ENCODE measurements at regions not wholly inside any gene's neighbourhood (a gene's known extent, or its start where the extent isn't known, plus 50 kb on each side); places are given as distances from the start of the nearest gene placed in this dataset.
"Not testable (repeated sequence)": the region's sequence is repeated elsewhere in the genome, so short reads cannot be mapped to it uniquely, and the experiment has no call there.

DNA sequence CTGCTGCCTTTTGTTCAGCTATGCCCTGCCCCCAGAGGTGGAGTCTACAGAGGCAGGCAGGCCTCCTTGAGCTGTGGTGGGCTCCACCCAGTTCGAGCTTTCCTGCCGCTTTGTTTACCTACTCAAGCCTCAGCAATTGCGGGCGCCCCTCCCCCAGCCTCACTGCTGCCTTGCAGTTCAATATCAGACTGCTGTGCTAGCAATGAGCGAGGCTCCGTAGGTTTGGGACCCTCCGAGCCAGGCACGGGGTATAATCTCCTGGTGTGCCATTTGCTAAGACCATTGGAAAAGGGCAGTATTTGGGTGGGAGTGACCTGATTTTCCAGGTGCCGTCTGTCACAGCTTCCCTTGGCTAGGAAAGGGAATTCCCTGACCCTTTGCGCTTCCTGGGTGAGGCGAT lies 51.9 kb downstream of the DIPK2A start:
- DNase-seq, result not testable (repeated sequence)

- DNase-seq, result peak; percentile 33
These were observed 57.3 kb downstream of the DIPK2A start for GRCh38 chr3:144028798-144029411.

- no peak for DNase-seq
These were observed 58.1 kb downstream of the DIPK2A start for GRCh38 chr3:144029769-144030168.

DNA sequence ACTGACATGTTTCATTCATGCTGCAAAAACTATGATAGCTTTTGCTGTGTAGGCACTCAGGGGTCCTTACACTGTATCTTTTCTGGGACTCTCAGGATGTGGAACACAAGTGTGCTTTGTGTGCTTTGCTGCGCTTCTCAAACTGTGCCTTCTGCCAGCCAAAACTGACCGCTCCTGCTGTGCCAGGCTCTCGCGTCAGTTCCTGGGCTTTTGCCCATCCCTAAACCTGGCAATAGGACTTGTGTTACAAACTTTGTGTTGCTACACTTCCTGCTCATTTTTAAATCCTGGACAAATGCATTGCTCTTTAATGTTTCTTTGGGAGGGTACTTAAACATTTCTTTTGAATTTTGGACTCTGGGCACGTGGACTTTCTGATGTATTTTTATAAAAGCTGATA lies 60.3 kb downstream of the DIPK2A start:
- DNase-seq, result no peak

DNA sequence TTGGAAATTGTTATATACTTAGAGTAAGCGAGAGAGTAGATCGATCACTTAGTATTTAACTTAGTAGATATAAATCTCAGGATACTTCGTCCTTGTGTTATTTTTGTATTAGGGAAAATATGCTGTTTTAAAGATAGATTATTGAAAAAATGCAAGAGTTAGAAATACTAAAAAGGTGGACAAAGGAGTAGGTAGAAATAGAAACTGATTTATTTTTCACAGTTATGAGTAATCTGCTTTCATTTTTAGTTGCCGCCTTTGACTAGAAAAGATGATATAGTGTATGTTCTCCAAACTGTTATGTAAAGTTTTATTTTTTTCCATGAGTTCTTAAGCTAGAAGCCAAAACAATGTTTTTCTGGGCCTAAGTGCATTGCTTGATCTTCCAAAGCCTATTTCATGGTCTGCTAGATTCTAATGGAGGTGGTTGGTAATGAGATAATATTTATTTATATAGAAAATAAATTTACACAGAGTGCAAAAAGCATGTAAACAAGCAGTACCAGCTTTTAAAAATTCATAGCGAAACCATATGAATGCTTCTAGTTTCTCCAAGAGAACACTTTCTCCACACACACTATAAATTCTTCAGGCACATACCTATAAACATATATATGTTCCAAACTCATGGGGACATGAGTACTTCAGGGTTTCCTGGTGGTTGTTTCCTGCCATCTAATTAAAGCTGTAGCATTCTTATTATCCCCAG lies 61.1 kb downstream of the DIPK2A start:
- DNase-seq, result no peak

DNA sequence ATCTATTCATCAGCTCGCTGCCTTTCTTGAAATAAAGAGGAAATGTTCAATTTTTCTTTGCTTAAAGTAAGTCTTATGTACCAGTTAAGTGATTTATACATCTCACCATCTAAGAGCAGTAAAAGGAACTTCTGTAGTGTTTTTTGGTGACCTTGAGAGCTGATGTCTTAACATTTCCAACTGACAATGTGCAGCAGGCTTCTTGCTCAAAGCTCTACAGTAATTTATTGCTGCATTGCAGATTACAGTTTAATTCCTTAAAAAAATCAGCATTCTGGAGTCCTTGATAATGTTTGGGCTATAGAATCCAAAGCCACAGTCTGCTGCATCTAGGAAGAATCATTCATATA lies 61.6 kb downstream of the DIPK2A start:
- DNase-seq, result no peak

GRCh38 chr3:144033863-144034262 lies 62.2 kb downstream of the DIPK2A start:
- DNase-seq, result no peak

GRCh38 chr3:144034715-144035290 lies 63.2 kb downstream of the DIPK2A start:
- no peak for DNase-seq

GRCh38 chr3:144036498-144036897 lies 64.9 kb downstream of the DIPK2A start:
- DNase-seq, result no peak

GRCh38 chr3:144039661-144040060 lies 68.0 kb downstream of the DIPK2A start:
- DNase-seq, result no peak

DNA sequence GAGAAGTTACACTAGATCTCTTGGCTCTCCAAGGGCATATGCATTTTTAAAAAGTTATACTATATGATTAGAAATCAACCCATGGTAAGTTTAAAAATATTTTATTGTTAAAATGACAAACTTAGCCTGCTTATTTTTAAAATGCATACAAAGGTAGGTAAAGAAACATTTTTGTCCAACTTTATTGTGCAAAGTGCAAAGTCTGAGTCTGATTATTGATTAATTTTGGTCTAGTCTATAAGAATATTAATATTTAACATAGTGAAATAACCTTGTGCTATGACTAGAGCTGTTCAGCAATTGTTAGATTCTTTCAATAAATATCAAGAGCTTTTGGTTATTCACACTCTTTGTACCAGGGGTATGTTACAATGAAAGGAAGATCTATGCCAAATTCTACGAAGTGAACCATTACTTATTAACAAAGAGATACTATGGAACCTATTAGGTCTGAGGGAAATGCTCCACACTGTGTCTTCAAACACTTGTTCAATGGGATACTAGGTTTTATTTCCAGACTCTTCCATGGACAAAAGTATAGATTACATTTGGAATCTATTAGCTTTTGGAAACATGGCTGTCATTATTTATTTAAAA lies 70.4 kb downstream of the DIPK2A start:
- no peak for DNase-seq

DNA sequence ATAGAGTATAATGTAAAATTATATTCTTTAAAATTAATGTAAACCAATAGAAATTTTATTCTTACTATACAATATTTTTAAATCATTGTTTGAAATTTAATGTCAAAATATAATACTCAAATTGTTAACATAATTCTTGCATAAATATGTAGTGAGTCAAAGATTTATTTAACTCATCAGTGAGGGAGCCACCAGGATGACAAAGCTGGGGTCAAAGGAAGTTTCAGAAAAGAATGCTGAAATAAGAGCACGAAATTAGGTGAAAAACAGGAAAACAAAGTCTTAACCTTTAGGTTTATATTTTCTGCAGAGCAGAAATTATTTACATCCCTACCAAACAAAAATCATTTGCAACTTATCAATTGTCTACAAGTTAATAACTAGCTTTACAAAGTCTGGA lies 74.1 kb downstream of the DIPK2A start:
- no peak for DNase-seq

GRCh38 chr3:144049374-144049773 lies 77.8 kb downstream of the DIPK2A start:
- no peak for DNase-seq

DNA sequence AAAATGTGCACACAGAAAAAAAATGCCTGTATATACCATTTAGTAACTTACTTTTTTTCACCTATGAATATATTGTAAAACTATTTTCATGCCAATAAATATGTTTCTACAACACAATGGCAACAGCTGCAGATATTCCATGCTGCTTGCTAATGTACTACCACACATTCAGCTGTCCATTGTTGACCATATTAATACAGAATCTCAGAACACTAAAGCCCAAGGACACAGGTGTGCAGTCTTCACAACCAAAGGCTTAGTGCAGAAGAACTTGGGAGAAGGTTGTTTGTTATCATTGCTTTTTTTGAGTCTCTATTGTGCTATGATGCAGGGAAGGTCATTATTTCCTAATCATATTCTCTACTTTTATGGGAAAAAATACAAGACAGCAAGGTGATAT lies 79.6 kb downstream of the DIPK2A start:
- no peak for DNase-seq

- DNase-seq, result no peak
These were observed 80.7 kb downstream of the DIPK2A start for GRCh38 chr3:144052275-144052674.

DNA sequence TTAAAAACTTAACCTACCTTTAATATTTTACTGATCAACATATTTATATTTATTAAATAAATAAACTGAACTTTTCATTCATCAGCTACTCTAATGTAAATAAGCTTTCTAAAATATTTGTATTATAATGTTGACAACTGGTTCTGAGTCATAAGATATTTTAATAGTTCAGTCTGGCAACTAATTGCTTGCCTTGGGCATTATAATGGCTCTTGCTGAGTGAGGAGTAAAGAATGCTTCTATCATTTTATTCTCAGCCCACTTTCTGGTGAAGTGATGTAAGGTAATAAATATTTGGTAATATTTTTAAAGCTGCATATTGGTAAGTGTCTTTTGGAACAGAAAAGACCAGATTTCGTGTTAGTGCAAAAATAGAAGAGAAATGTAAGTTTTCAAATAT lies 81.5 kb downstream of the DIPK2A start:
- no peak for DNase-seq

DNA sequence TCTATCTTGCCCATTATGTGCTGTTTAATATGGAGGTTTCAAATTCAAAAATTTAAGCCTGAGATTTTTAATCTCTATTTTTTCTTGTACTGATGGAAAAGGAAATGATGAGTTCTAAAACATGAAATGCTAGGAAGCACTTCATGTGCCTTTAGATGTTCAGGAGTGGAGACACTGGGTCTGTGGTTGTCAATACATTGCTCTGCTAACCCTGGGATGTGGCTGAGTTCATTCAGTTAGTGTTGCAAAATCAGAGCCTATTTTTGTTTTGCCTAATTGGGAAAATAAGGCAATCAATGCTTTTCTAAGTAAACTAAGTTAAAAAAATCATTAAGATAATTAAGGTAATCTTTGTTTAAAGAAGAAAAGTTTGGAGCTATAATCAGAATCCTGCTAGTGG lies 83.1 kb downstream of the DIPK2A start:
- no peak for DNase-seq

DNA sequence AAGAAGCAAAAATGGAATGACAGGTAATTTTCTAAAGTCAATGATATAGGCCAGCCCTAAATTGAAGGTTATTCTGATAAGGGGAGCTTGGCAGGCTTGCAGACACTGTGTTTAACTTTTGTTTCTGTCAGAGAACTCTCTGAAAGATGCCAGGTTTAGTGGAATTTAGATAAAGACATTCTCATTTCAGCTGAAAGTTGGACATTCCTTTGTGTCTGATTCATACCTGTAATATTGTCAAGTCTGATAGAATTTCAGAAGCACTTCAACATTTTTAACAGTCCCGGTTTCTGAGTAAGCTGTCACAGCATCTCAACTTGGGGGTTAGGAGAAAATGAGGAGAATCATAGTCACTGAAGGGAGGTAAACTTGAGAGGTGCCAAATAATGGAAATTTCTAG lies 84.0 kb downstream of the DIPK2A start:
- no peak for DNase-seq

DNA sequence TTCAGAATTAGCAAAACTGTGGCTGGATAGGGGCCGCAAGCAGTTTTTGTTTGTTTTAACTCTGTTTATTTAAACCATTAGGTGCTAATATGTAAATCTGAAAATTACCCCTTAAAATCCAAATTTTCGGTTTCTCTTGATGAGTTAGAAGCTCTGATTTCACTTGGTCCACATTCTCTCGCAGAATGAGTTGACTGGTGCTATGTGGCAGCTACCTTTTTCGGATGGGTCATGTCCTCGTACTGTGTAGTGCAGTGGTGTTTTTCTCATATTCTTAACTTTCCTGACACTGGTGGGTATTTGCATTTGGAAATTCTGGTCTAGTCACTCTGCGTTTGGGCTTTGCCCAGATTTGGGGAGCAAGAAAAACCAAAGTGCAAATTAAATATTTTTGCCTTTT lies 87.1 kb downstream of the DIPK2A start:
- no peak for DNase-seq

DNA sequence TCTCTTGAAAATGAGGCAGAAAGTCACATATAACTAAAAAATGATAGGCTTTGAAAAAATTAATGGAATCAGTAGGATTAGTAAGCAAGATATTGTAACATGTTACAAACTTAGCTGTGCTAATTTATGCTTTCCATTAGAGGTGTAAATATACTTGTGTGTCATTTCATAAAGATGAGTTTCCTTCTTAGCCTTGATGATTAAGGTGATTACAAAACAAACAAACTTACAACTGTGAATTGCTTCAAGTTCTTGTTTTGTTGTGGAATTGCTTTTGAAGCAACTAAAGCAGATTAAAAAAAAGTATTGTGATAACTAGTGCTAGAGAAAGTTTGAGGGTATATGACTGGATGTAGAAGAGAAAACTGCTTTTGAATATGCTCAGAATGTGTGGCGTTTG lies 87.9 kb downstream of the DIPK2A start:
- DNase-seq, result no peak

GRCh38 chr3:144060881-144061280 lies 89.3 kb downstream of the DIPK2A start:
- DNase-seq, result no peak

DNA sequence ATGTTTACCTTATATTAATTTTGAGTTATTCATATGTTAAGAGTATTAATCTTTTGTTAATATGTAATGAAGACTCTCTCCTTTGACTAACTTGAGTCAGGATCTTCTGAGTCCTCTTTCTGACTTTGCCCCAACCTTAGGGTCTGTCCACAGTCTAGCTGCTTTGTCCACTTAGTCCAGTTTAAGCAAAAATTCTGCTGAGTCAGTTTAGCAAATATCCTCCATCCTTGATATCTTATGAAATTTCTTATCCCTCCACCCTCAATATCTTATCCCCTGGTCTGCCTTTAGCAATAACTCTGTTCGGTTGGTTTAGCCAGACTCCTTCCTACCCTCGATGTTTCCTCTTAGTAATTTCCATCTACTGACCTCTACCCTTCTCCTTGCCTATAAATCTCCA lies 91.7 kb downstream of the DIPK2A start:
- DNase-seq, result no peak

- DNase-seq, result no peak
These were observed 95.4 kb downstream of the DIPK2A start for GRCh38 chr3:144067059-144067458.

DNA sequence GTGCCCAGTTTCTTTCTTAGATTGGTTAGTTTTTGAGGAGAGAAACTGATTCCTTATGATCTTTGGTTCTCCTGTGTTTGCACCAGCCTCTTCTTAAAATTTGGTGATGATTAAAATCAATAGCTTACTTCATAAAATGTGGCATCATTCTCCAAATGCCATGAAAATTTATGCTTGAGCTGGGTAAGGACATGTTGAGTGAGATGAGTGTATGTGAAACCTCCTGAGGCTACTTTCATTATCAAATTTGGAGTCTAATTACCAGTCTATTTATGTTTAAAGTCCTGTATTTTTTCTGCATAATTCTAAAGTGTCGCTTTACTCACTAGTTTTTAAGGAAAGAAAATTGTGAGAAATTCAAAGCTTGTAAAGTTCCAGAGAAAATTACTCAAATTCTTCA lies 102.1 kb downstream of the DIPK2A start:
- no peak for DNase-seq
